GM19023 (cell line): ENCODE measurements at regions not wholly inside any gene's neighbourhood (a gene's known extent, or its start where the extent isn't known, plus 50 kb on each side); places are given as distances from the start of the nearest gene placed in this dataset.
"Not testable (repeated sequence)": the region's sequence is repeated elsewhere in the genome, so short reads cannot be mapped to it uniquely, and the experiment has no call there.

ENCODE experiments used
- ATAC-seq: cut with Tn5 transposase; IDR thresholded peaks from one replicate; pipeline ENCODE4 v1.9.1; 2021; ENCODE audit warnings: mild to moderate bottlenecking, moderate library complexity; ENCODE audit not compliant: unreplicated experiment

GRCh38 chr6:135644394-135644793 is 146.9 kb upstream of the AHI1 start:
- no peak for ATAC-seq

- no peak for ATAC-seq
These were observed 150.0 kb upstream of the AHI1 start for GRCh38 chr6:135647521-135647920.

- peak; percentile 87 for ATAC-seq
These were observed 154.6 kb upstream of the AHI1 start for GRCh38 chr6:135651964-135652755.

GRCh38 chr6:135655055-135655454 is 157.5 kb upstream of the AHI1 start:
- no peak for ATAC-seq

- no peak for ATAC-seq
These were observed 159.7 kb upstream of the AHI1 start for GRCh38 chr6:135657207-135657606.

GRCh38 chr6:135658481-135658880 is 160.9 kb upstream of the AHI1 start:
- no peak for ATAC-seq

- no peak for ATAC-seq
These were observed 161.4 kb upstream of the AHI1 start for GRCh38 chr6:135658916-135659315.

GRCh38 chr6:135664527-135664926 is 167.0 kb upstream of the AHI1 start:
- ATAC-seq, result no peak

GRCh38 chr6:135665935-135666334 is 168.4 kb upstream of the AHI1 start:
- no peak for ATAC-seq

GRCh38 chr6:135667691-135668455 is 170.3 kb upstream of the AHI1 start:
- ATAC-seq, result no peak

- no peak for ATAC-seq
These were observed 174.7 kb upstream of the AHI1 start for GRCh38 chr6:135672256-135672655.

- ATAC-seq, result no peak
These were observed 176.2 kb upstream of the AHI1 start for GRCh38 chr6:135673501-135674309.

- ATAC-seq, result no peak
These were observed 176.5 kb upstream of the PDE7B start for GRCh38 chr6:135675026-135675425.

GRCh38 chr6:135675862-135676261 is 175.6 kb upstream of the PDE7B start:
- no peak for ATAC-seq

GRCh38 chr6:135680964-135681913 is 170.3 kb upstream of the PDE7B start:
- ATAC-seq, result no peak

- ATAC-seq, result no peak
These were observed 164.7 kb upstream of the PDE7B start for GRCh38 chr6:135686784-135687301.

- ATAC-seq, result not testable (repeated sequence)
These were observed 163.0 kb upstream of the PDE7B start for GRCh38 chr6:135688476-135688875.

- ATAC-seq, result no peak
These were observed 159.1 kb upstream of the PDE7B start for GRCh38 chr6:135692426-135692825.

GRCh38 chr6:135693811-135694370 is 157.6 kb upstream of the PDE7B start:
- no peak for ATAC-seq

GRCh38 chr6:135699705-135700104 is 151.8 kb upstream of the PDE7B start:
- no peak for ATAC-seq
